ENCODE measurements at regions not wholly inside any gene's neighbourhood (a gene's known extent, or its start where the extent isn't known, plus 50 kb on each side); places are given as distances from the start of the nearest gene placed in this dataset.
"Not testable (repeated sequence)": the region's sequence is repeated elsewhere in the genome, so short reads cannot be mapped to it uniquely, and the experiment has no call there.

- Histone ChIP-seq H3K27ac (ENCODE audit: low read length) (no peak overlapping the region), H3K36me3 (ENCODE audit: control insufficient read depth in 1 of 2, insufficient read depth in 2 of 2, low read length in 2 of 2) (no peaks in the 10 kb centered on the region), H3K4me1 (ENCODE audit: control insufficient read depth in 1 of 2, insufficient read depth in 2 of 2, low read length in 2 of 2) (no peaks in the 10 kb centered on the region), H3K9me3 (ENCODE audit: control insufficient read depth in 1 of 2, low read length in 2 of 2) (peaks cover 0 to 4% of the 10 kb centered on the region in 2 donors), H3K27me3 (ENCODE audit: low read depth, low read length) (no peaks in the 10 kb centered on the region), H3K4me3 (ENCODE audit: low read depth in 1 of 2, low read length in 2 of 2) (no peak overlapping the region)
Measured at GRCh38 chr5:175347027-175347426, 97.0 kb downstream of the DRD1 start.

DNA sequence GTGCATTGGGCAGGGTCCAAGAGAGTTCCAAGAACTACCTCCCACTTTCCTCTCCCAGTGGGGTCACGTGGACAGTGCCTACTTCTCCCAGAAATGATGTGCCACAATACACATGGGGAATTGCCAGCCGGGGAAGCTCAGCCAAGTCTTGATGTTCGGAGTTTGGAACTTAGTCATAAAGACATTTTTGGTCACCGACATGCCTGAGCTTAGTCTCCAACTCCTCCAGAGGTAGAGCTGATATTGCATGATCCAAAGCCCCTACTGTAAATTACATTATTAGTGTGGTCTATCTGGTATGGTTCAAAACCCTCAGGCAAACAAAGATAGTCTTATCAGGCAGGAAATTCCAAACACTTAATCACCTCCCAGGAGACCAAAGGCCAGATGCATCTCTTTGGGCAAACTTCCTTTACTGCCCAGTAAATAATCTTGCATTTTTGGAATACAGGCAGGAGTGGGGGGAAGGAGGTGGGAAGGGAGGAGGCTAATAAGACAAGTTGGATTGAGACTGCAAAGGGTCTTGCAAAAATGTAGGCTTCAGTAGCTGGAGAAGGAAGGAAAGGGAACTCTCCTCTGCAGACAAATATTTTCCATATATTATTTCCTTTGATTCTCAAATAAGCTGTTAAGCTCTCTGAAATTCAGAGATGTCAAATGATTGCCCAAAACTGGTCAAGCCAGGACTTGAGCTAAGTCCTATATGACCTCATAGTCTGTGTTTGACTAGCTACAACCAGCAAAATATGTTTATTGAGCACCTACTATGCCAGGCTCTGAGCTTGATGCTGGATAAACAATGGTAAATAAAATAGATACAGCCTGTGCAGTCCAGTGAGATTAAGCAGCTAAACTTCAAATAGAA is 99.4 kb downstream of the DRD1 start:
- H3K27me3 ChIP-seq (ENCODE audit: low read depth, low read length), result no peaks in the 10 kb centered on the region

DNA sequence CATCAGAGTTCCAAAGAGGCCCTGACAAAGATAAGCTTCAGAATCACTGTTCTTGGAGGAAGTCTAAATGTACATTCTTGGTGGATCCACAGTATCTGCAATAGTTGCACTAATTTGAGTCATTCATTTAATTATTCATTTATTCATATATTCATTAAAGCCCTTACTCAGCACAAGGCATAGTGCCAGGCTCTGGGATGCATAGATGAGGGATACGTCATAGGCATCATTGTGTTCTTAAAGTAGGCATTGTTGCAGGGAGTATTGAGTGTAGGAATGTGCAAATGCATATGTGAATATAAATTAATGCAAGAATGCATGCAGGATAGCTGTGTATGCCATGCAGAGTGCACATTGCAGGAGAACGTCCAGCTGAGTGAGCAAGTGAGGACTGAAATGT is 100.7 kb downstream of the DRD1 start:
- H3K27me3 ChIP-seq (ENCODE audit: low read depth, low read length), result no peaks in the 10 kb centered on the region
- H3K4me3 ChIP-seq (ENCODE audit: low read depth in 1 of 2, low read length in 2 of 2), result no peak overlapping the region
- H3K27ac ChIP-seq (ENCODE audit: low read length), result no peak overlapping the region
- peaks cover 0 to 4% of the 10 kb centered on the region in 2 donors for H3K9me3 ChIP-seq (ENCODE audit: control insufficient read depth in 1 of 2, low read length in 2 of 2)
- H3K36me3 ChIP-seq (ENCODE audit: control insufficient read depth in 1 of 2, insufficient read depth in 2 of 2, low read length in 2 of 2), result no peaks in the 10 kb centered on the region
- no peaks in the 10 kb centered on the region for H3K4me1 ChIP-seq (ENCODE audit: control insufficient read depth in 1 of 2, insufficient read depth in 2 of 2, low read length in 2 of 2)

More for the DNA sequence above, 99.4 kb downstream of the DRD1 start:
- H3K9me3 ChIP-seq (ENCODE audit: control insufficient read depth in 1 of 2, low read length in 2 of 2), result peaks cover 0 to 4% of the 10 kb centered on the region in 2 donors
- no peaks in the 10 kb centered on the region for H3K4me1 ChIP-seq (ENCODE audit: control insufficient read depth in 1 of 2, insufficient read depth in 2 of 2, low read length in 2 of 2)
- no peak overlapping the region for H3K4me3 ChIP-seq (ENCODE audit: low read depth in 1 of 2, low read length in 2 of 2)
- no peaks in the 10 kb centered on the region for H3K36me3 ChIP-seq (ENCODE audit: control insufficient read depth in 1 of 2, insufficient read depth in 2 of 2, low read length in 2 of 2)
- H3K27ac ChIP-seq (ENCODE audit: low read length), result no peak overlapping the region

GRCh38 chr5:175340180-175340579 is 103.8 kb downstream of the DRD1 start:
- H3K36me3 ChIP-seq (ENCODE audit: control insufficient read depth in 1 of 2, insufficient read depth in 2 of 2, low read length in 2 of 2), result no peaks in the 10 kb centered on the region
- no peaks in the 10 kb centered on the region for H3K4me1 ChIP-seq (ENCODE audit: control insufficient read depth in 1 of 2, insufficient read depth in 2 of 2, low read length in 2 of 2)
- no peak overlapping the region for H3K4me3 ChIP-seq (ENCODE audit: low read depth in 1 of 2, low read length in 2 of 2)
- no peaks in the 10 kb centered on the region for H3K27me3 ChIP-seq (ENCODE audit: low read depth, low read length)
- peaks cover 0 to 4% of the 10 kb centered on the region in 2 donors for H3K9me3 ChIP-seq (ENCODE audit: control insufficient read depth in 1 of 2, low read length in 2 of 2)
- no peak overlapping the region for H3K27ac ChIP-seq (ENCODE audit: low read length)

- H3K9me3 ChIP-seq (ENCODE audit: control insufficient read depth in 1 of 2, low read length in 2 of 2), result peaks cover 0 to 4% of the 10 kb centered on the region in 2 donors
- H3K27ac ChIP-seq (ENCODE audit: low read length), result no peak overlapping the region
- H3K4me3 ChIP-seq (ENCODE audit: low read depth in 1 of 2, low read length in 2 of 2), result no peak overlapping the region
- H3K4me1 ChIP-seq (ENCODE audit: control insufficient read depth in 1 of 2, insufficient read depth in 2 of 2, low read length in 2 of 2), result no peaks in the 10 kb centered on the region
- H3K27me3 ChIP-seq (ENCODE audit: low read depth, low read length), result no peaks in the 10 kb centered on the region
- no peaks in the 10 kb centered on the region for H3K36me3 ChIP-seq (ENCODE audit: control insufficient read depth in 1 of 2, insufficient read depth in 2 of 2, low read length in 2 of 2)
Measured at GRCh38 chr5:175337680-175338079, 106.3 kb downstream of the DRD1 start.

DNA sequence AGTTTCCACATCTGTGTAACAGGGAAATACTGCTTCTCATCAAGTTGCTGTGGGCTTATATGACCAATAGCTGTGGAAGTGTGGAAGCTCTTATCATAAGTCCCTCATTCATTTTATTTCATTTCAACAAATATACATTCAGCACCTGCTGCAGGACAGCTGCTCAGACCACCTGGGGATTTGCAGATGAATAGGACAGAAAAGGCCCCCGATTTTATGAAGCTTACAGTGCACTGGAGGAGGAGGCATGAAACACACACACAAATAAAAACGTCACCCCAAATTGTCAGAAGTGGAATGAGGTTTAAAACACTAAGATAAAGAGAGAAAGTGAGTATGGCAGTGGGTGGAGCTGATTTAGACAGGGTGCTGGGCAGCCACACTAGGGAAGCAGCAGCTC is 107.2 kb downstream of the DRD1 start:
- H3K27ac ChIP-seq (ENCODE audit: low read length), result no peak overlapping the region
- H3K4me3 ChIP-seq (ENCODE audit: low read depth in 1 of 2, low read length in 2 of 2), result no peak overlapping the region
- H3K36me3 ChIP-seq (ENCODE audit: control insufficient read depth in 1 of 2, insufficient read depth in 2 of 2, low read length in 2 of 2), result no peaks in the 10 kb centered on the region
- H3K27me3 ChIP-seq (ENCODE audit: low read depth, low read length), result no peaks in the 10 kb centered on the region
- H3K9me3 ChIP-seq (ENCODE audit: control insufficient read depth in 1 of 2, low read length in 2 of 2), result peaks cover 0 to 4% of the 10 kb centered on the region in 2 donors
- H3K4me1 ChIP-seq (ENCODE audit: control insufficient read depth in 1 of 2, insufficient read depth in 2 of 2, low read length in 2 of 2), result no peaks in the 10 kb centered on the region

DNA sequence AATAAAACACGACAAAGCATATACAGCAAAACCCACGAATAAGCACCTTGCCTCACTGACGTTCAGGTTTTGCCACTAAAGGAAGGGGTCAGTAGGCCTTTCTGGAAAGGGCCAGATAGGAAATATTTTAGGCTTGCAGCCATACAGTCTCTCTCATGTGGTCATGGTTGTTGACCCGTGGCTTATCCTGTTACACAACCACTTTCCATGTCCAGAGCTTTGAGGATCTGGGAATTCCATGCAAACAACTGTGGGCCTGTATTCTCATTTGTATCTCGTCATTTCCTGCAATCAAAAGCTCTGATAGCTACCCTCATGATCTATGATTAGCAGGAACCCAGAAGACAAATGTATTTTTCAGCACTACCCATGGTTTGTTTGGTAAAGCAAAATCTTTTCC is 108.3 kb downstream of the DRD1 start:
- H3K4me3 ChIP-seq (ENCODE audit: low read depth in 1 of 2, low read length in 2 of 2), result no peak overlapping the region
- peaks cover 0 to 4% of the 10 kb centered on the region in 2 donors for H3K9me3 ChIP-seq (ENCODE audit: control insufficient read depth in 1 of 2, low read length in 2 of 2)
- no peak overlapping the region for H3K27ac ChIP-seq (ENCODE audit: low read length)
- H3K4me1 ChIP-seq (ENCODE audit: control insufficient read depth in 1 of 2, insufficient read depth in 2 of 2, low read length in 2 of 2), result no peaks in the 10 kb centered on the region
- no peaks in the 10 kb centered on the region for H3K27me3 ChIP-seq (ENCODE audit: low read depth, low read length)
- no peaks in the 10 kb centered on the region for H3K36me3 ChIP-seq (ENCODE audit: control insufficient read depth in 1 of 2, insufficient read depth in 2 of 2, low read length in 2 of 2)

DNA sequence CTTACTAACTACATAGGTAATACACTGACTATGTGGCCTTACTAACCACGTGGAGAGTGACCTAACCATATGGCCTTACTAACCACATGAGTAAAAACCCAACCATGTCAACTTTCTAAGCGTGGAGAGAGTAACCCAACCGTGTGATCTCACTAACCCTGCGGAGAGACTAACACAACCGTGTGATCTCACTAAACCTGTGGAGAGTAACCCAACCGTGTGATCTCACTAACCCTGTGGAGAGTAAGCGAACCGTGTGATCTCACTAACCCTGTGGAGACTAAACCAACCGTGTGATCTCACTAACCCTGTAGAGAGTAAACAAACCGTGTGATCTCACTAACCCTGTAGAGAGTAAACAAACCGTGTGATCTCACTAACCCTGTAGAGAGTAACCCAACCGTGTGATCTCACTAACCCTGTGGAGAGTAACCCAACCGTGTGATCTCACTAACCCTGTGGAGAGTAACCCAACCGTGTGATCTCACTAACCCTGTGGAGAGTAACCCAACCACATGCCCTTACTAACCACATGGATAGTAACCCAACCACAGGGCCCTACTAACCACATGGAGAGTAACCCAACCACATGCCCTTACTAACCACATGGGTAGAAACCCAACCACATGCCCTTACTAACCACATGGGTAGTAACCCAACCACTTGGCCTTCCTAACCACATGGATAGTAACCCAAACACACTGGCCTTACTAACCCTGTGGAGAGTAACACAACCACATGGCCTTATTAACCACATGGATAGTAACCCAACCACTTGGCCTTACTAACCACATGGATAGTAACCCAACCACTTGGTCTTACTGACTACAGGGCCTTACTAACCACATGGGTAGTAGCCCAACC is 112.6 kb downstream of the DRD1 start:
- not testable (repeated sequence) for H3K27ac ChIP-seq (ENCODE audit: low read length); H3K4me1 ChIP-seq (ENCODE audit: control insufficient read depth in 1 of 2, insufficient read depth in 2 of 2, low read length in 2 of 2); H3K4me3 ChIP-seq (ENCODE audit: low read depth in 1 of 2, low read length in 2 of 2); H3K9me3 ChIP-seq (ENCODE audit: control insufficient read depth in 1 of 2, low read length in 2 of 2); H3K36me3 ChIP-seq (ENCODE audit: control insufficient read depth in 1 of 2, insufficient read depth in 2 of 2, low read length in 2 of 2); H3K27me3 ChIP-seq (ENCODE audit: low read depth, low read length)

DNA sequence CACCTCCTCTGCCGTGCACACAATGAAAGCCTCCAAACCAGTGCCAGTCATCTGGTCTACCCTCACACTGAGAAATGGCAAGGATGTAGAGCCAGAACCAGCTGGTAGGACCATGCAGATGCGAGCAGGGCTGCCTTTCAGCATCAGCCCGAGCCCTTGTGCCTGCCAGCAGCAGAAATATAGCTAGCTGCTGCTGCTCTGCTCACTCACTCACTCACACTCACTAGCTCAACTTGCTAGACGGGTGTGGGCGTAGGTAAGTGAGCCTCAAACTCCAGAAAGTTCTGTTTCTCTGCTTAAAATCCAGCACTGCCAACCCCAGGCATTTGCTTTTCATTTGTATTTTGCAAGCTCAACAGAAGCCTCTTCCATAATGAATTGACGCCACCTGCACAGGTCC is 114.0 kb downstream of the DRD1 start:
- Histone ChIP-seq H3K4me1 (ENCODE audit: control insufficient read depth in 1 of 2, insufficient read depth in 2 of 2, low read length in 2 of 2) (no peaks in the 10 kb centered on the region), H3K27me3 (ENCODE audit: low read depth, low read length) (no peaks in the 10 kb centered on the region), H3K4me3 (ENCODE audit: low read depth in 1 of 2, low read length in 2 of 2) (no peak overlapping the region), H3K27ac (ENCODE audit: low read length) (no peak overlapping the region), H3K9me3 (ENCODE audit: control insufficient read depth in 1 of 2, low read length in 2 of 2) (peaks cover 0 to 4% of the 10 kb centered on the region in 2 donors), H3K36me3 (ENCODE audit: control insufficient read depth in 1 of 2, insufficient read depth in 2 of 2, low read length in 2 of 2) (no peaks in the 10 kb centered on the region)

GRCh38 chr5:175328687-175329086 is 115.3 kb downstream of the DRD1 start:
- H3K4me3 ChIP-seq (ENCODE audit: low read depth in 1 of 2, low read length in 2 of 2), result no peak overlapping the region

DNA sequence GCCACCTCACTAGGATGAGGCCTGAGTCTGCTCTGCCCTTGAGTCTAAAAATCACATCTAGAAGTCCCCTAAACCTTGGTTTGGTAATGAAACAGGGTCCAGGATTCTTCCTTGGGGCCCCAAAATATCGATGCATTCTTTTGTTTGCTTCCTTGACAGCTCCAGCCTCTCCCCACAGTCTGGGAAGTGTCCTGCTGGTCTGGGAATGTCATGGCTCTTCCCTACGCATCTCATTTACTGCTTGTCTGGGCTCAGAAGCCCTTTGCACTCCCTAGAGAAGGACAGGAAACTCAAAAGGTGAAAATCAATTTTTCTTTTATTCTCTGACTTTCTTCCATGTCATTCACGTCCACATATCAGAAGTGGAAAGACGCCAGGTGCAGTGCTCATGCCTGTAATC is 115.8 kb downstream of the DRD1 start:
- H3K4me3 ChIP-seq (ENCODE audit: low read depth in 1 of 2, low read length in 2 of 2), result no peak overlapping the region

More at GRCh38 chr5:175328687-175329086, 115.3 kb downstream of the DRD1 start:
- peaks cover 0 to under 1% of the 10 kb centered on the region in 2 donors for H3K9me3 ChIP-seq (ENCODE audit: control insufficient read depth in 1 of 2, low read length in 2 of 2)
- no peaks in the 10 kb centered on the region for H3K27me3 ChIP-seq (ENCODE audit: low read depth, low read length)
- no peak overlapping the region for H3K27ac ChIP-seq (ENCODE audit: low read length)
- H3K4me1 ChIP-seq (ENCODE audit: control insufficient read depth in 1 of 2, insufficient read depth in 2 of 2, low read length in 2 of 2), result no peaks in the 10 kb centered on the region
- no peaks in the 10 kb centered on the region for H3K36me3 ChIP-seq (ENCODE audit: control insufficient read depth in 1 of 2, insufficient read depth in 2 of 2, low read length in 2 of 2)

More for the DNA sequence above, 115.8 kb downstream of the DRD1 start:
- Histone ChIP-seq H3K4me1 (ENCODE audit: control insufficient read depth in 1 of 2, insufficient read depth in 2 of 2, low read length in 2 of 2) (no peaks in the 10 kb centered on the region), H3K27me3 (ENCODE audit: low read depth, low read length) (no peaks in the 10 kb centered on the region), H3K27ac (ENCODE audit: low read length) (no peak overlapping the region), H3K36me3 (ENCODE audit: control insufficient read depth in 1 of 2, insufficient read depth in 2 of 2, low read length in 2 of 2) (no peaks in the 10 kb centered on the region), H3K9me3 (ENCODE audit: control insufficient read depth in 1 of 2, low read length in 2 of 2) (no peaks in the 10 kb centered on the region)
